ENCODE measurements at regions not wholly inside any gene's neighbourhood (a gene's known extent, or its start where the extent isn't known, plus 50 kb on each side); places are given as distances from the start of the nearest gene placed in this dataset.

DNA sequence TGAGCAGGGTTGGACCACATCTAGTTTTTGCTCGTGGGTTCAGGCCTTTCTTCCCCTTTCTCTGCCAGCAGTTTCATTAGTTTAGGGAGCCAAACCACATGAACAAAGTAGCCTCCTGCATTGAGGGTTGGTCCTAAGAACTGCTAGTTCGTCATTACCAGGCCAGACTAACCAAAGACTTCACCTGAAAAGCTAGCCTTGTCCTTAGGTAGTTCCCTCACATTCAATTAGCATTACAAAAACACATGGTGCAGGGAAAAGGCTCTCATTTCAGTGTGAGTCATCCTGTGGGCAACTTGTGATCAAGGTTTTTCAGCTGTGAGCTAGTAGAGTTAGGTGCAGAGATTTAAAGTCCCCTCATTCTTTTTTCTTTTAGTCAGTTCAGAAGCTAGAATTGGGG is 279.3 kb upstream of the CTNNB1 start:
- H3K9me3 Mint-ChIP-seq (ENCODE audit: low read depth): peaks cover 6% of the 10 kb centered on the region
- no peaks in the 10 kb centered on the region for H3K36me3 Mint-ChIP-seq (ENCODE audit: insufficient read depth)
- H3K4me3 Mint-ChIP-seq (ENCODE audit: low read depth): no peak overlapping the region
- TF ChIP-seq, protein P1, sequence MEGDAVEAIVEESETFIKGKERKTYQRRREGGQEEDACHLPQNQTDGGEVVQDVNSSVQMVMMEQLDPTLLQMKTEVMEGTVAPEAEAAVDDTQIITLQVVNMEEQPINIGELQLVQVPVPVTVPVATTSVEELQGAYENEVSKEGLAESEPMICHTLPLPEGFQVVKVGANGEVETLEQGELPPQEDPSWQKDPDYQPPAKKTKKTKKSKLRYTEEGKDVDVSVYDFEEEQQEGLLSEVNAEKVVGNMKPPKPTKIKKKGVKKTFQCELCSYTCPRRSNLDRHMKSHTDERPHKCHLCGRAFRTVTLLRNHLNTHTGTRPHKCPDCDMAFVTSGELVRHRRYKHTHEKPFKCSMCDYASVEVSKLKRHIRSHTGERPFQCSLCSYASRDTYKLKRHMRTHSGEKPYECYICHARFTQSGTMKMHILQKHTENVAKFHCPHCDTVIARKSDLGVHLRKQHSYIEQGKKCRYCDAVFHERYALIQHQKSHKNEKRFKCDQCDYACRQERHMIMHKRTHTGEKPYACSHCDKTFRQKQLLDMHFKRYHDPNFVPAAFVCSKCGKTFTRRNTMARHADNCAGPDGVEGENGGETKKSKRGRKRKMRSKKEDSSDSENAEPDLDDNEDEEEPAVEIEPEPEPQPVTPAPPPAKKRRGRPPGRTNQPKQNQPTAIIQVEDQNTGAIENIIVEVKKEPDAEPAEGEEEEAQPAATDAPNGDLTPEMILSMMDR (IDR thresholded peaks at IDR 0.05; ENCODE audit: unreplicated experiment): no peak
- H3K4me1 Mint-ChIP-seq (ENCODE audit: low read depth): peaks cover 10% of the 10 kb centered on the region
- no peak overlapping the region for H3K27ac Mint-ChIP-seq
- no peaks in the 10 kb centered on the region for H3K27me3 Mint-ChIP-seq
- DNase-seq (ENCODE audit: low spot score, unreplicated experiment): no peak

DNA sequence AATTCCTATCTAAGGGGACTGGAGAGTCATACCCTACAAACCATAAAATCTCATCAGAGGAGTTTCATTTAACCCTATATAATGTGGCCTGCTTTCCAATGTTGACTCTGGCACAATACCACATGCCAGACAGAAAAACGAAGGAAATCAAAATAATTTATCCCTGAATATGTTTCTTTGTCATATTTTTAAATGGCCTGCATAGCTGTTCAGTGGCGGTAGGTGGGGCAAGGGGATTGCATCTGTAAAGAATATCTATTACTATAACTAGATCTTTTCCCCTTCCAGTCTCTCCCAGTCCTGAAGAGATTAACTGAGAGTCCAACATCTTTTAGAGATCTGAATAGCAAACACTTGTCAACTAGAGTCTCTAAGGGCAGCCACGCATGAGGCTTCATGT is 278.1 kb upstream of the CTNNB1 start:
- Mint-ChIP-seq H3K4me1 (ENCODE audit: low read depth) (peaks cover 14% of the 10 kb centered on the region), H3K9me3 (ENCODE audit: low read depth) (peaks cover 6% of the 10 kb centered on the region), H3K27me3 (no peaks in the 10 kb centered on the region), H3K36me3 (ENCODE audit: insufficient read depth) (no peaks in the 10 kb centered on the region), H3K27ac (no peak overlapping the region), H3K4me3 (ENCODE audit: low read depth) (no peak overlapping the region)
- no peak for DNase-seq (ENCODE audit: low spot score, unreplicated experiment)
- TF ChIP-seq, protein P1 (IDR thresholded peaks at IDR 0.05; ENCODE audit: unreplicated experiment): no peak

DNA sequence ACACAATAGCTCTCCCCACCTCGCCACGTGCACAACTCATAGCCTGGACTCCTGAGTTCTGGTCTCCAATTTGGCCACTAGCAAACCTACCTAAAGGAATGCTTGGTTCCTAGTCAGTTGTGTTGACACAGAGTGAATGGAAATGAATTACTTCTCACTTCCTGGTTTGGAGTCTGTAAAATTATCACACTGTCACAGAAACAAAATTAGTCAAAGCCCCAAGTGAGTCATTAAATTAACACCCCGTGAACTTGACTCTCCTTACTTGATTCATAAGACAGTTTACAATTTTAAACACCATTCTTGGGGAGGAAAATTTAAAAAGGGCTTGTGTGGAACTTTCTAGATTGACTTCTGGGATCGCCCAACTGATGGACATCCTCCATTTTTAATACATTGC is 276.2 kb upstream of the CTNNB1 start:
- Mint-ChIP-seq H3K4me1 (ENCODE audit: low read depth) (peaks cover 14% of the 10 kb centered on the region), H3K36me3 (ENCODE audit: insufficient read depth) (no peaks in the 10 kb centered on the region)
- TF ChIP-seq, protein P1 (IDR thresholded peaks at IDR 0.05; ENCODE audit: unreplicated experiment): no peak

DNA sequence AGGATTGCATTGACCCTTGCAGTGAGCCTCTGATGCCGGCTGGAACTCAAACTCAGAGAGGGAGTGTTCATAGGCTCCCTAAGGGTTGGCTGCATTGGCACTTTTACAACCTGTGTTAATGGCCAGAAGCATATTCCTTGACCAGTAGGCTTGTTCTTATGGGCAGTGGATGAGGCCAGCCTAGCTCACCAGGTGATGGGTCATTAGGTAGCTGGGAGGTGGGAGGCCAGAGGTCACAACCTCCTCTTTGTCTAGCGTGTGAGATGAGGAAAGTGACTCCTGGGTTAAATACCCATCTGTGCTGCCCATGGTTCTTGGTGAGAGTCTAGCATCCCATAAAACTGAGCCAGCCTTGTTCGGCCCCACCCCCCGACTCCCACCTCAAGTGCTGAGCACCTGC is 275.7 kb upstream of the CTNNB1 start:
- TF ChIP-seq, protein P1 (IDR thresholded peaks at IDR 0.05; ENCODE audit: unreplicated experiment): no peak
- peaks cover 6% of the 10 kb centered on the region for H3K9me3 Mint-ChIP-seq (ENCODE audit: low read depth)
- H3K4me1 Mint-ChIP-seq (ENCODE audit: low read depth): peaks cover 14% of the 10 kb centered on the region

More for the DNA sequence above, 276.2 kb upstream of the CTNNB1 start:
- Mint-ChIP-seq H3K9me3 (ENCODE audit: low read depth) (peaks cover 6% of the 10 kb centered on the region), H3K27ac (no peak overlapping the region), H3K27me3 (no peaks in the 10 kb centered on the region), H3K4me3 (ENCODE audit: low read depth) (no peak overlapping the region)
- DNase-seq (ENCODE audit: low spot score, unreplicated experiment): no peak

DNA sequence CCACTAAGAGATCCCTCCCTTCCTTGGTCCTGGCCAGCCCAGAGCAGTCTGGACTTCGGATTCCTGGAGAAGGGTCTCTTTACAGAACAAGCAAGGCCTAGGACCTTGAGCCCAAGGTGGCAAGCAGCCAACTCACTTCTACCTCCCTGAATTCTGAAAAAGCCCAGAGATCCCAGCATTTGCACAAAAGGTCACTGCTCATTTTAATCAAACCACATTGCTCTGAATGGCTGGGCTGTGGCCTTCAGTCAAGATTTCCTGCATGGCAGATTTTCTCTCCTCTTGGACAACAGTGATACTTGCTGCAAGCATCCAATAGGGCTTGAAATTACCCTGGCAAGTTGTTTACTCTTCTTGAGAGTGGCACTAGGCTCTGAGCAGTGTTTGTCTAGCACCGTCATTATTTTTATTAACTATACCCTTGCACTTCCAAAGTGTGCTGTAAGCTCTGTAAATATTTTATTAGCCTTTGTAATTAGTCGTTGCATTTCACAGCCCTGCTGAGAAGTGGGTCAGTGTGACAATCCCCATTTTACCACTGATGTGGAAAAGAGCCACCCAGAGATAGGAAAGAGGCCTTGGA is 274.7 kb upstream of the CTNNB1 start:
- DNase-seq (ENCODE audit: low spot score, unreplicated experiment): no peak
- H3K27me3 Mint-ChIP-seq: no peaks in the 10 kb centered on the region
- H3K9me3 Mint-ChIP-seq (ENCODE audit: low read depth): peaks cover 6% of the 10 kb centered on the region
- no peak overlapping the region for H3K4me3 Mint-ChIP-seq (ENCODE audit: low read depth)
- no peaks in the 10 kb centered on the region for H3K36me3 Mint-ChIP-seq (ENCODE audit: insufficient read depth)
- TF ChIP-seq, protein P1 (IDR thresholded peaks at IDR 0.05; ENCODE audit: unreplicated experiment): no peak
- H3K4me1 Mint-ChIP-seq (ENCODE audit: low read depth): peaks cover 14% of the 10 kb centered on the region
- H3K27ac Mint-ChIP-seq: no peak overlapping the region

More for the DNA sequence above, 275.7 kb upstream of the CTNNB1 start:
- Mint-ChIP-seq H3K4me3 (ENCODE audit: low read depth) (no peak overlapping the region), H3K36me3 (ENCODE audit: insufficient read depth) (no peaks in the 10 kb centered on the region), H3K27me3 (no peaks in the 10 kb centered on the region), H3K27ac (no peak overlapping the region)
- DNase-seq (ENCODE audit: low spot score, unreplicated experiment): no peak

Data from progenitor cell of endocrine pancreas (in vitro differentiated cells).